ENCODE measurements at regions not wholly inside any gene's neighbourhood (a gene's known extent, or its start where the extent isn't known, plus 50 kb on each side); places are given as distances from the start of the nearest gene placed in this dataset.
"Not testable (repeated sequence)": the region's sequence is repeated elsewhere in the genome, so short reads cannot be mapped to it uniquely, and the experiment has no call there.

- not testable (repeated sequence) for TF ChIP-seq CTCF (IDR thresholded peaks at IDR 0.05; ENCODE audit: insufficient read depth, low read length, poor library complexity, severe bottlenecking); EZH2phosphoT487 (conservative IDR thresholded peaks at IDR 0.05; ENCODE audit: low read length)
Observed at GRCh38 chr1:60873396-60873795, 209.0 kb upstream of the NFIA start.

Measured in SU-DHL-6 (cell line).